AG20443 (cell line): ENCODE measurements at regions not wholly inside any gene's neighbourhood (a gene's known extent, or its start where the extent isn't known, plus 50 kb on each side); places are given as distances from the start of the nearest gene placed in this dataset.

Experiments
- DNase-seq: peaks from one replicate; pipeline ENCODE4 v3.0.0; 2012; ENCODE audit warnings: low spot score, mixed read lengths

- no peak for DNase-seq
Observed at GRCh38 chr21:16013570-16013969, 283.8 kb downstream of the USP25 start.

GRCh38 chr21:16020878-16021277 is 291.1 kb downstream of the USP25 start:
- no peak for DNase-seq

- DNase-seq: no peak
Observed at GRCh38 chr21:16022116-16022515, 292.3 kb downstream of the USP25 start.

GRCh38 chr21:16022921-16023320 is 293.1 kb downstream of the USP25 start:
- DNase-seq: no peak

GRCh38 chr21:16028142-16028541 is 298.4 kb downstream of the USP25 start:
- no peak for DNase-seq

GRCh38 chr21:16028941-16029464 is 299.2 kb downstream of the USP25 start:
- no peak for DNase-seq

GRCh38 chr21:16033193-16033592 is 303.4 kb downstream of the USP25 start:
- DNase-seq: no peak

- DNase-seq: no peak
Observed at GRCh38 chr21:16034446-16035190, 304.8 kb downstream of the USP25 start.

GRCh38 chr21:16037421-16037955 is 307.7 kb downstream of the USP25 start:
- DNase-seq: no peak

- DNase-seq: no peak
Observed at GRCh38 chr21:16040601-16041000, 310.8 kb downstream of the USP25 start.

GRCh38 chr21:16044676-16045075 is 314.9 kb downstream of the USP25 start:
- no peak for DNase-seq

GRCh38 chr21:16046656-16047330 is 317.0 kb downstream of the USP25 start:
- peak; percentile 24 for DNase-seq

- no peak for DNase-seq
Observed at GRCh38 chr21:16047904-16048303, 318.1 kb downstream of the USP25 start.

GRCh38 chr21:16055014-16055413 is 325.2 kb downstream of the USP25 start:
- no peak for DNase-seq

GRCh38 chr21:16058896-16059295 is 329.1 kb downstream of the USP25 start:
- DNase-seq: no peak

GRCh38 chr21:16059981-16060380 is 330.2 kb downstream of the USP25 start:
- no peak for DNase-seq

GRCh38 chr21:16061194-16061593 is 331.4 kb downstream of the USP25 start:
- no peak for DNase-seq

GRCh38 chr21:16069178-16070112 is 339.7 kb downstream of the USP25 start:
- no peak for DNase-seq

- DNase-seq: peak; percentile 24
Observed at GRCh38 chr21:16070207-16070651, 340.4 kb downstream of the USP25 start.

GRCh38 chr21:16071092-16071491 is 341.3 kb downstream of the USP25 start:
- DNase-seq: peak; percentile 58

- DNase-seq: no peak
Observed at GRCh38 chr21:16071761-16072160, 342.0 kb downstream of the USP25 start.

- no peak for DNase-seq
Observed at GRCh38 chr21:16072221-16072620, 342.4 kb downstream of the USP25 start.
